GM19023 (cell line): ENCODE measurements at regions not wholly inside any gene's neighbourhood (a gene's known extent, or its start where the extent isn't known, plus 50 kb on each side); places are given as distances from the start of the nearest gene placed in this dataset.

Source experiments
- ATAC-seq: cut with Tn5 transposase; IDR thresholded peaks from one replicate; pipeline ENCODE4 v1.9.1; 2021; ENCODE audit warnings: mild to moderate bottlenecking, moderate library complexity; ENCODE audit not compliant: unreplicated experiment

- no peak for ATAC-seq
These were observed 127.8 kb downstream of the COPS8 start for GRCh38 chr2:237213315-237214022.

DNA sequence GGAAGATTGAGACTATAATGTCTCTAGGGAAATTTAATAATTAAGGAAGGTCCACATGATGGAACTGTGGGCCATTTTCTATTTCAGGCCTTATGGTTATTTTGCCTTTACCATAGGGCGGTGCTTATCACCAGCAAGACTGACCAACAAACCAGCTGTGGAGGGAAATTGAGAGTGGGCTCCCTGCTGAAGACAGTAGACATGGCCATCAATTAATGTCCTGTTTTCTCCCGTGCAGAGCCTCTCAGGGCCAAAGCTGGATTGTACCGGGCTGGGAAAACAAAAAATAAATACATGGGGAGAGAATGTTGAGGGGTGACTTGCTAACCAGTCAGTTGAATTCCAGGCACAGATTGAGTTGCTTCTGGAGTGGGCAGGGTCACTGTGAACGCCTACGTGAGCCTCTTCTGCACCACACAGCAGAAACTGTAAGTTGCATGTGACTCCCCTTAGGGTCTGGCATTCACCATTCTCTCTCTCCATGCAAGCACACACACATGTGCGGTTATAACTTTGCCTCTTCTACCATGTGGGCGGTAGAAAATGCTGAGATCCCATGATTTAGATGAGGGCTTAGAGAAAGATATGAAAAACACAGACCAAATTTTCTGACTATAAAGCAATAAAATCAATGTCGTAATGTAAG is 128.5 kb downstream of the COPS8 start:
- ATAC-seq = no peak

- no peak for ATAC-seq
These were observed 129.3 kb downstream of the COPS8 start for GRCh38 chr2:237214963-237215362.

DNA sequence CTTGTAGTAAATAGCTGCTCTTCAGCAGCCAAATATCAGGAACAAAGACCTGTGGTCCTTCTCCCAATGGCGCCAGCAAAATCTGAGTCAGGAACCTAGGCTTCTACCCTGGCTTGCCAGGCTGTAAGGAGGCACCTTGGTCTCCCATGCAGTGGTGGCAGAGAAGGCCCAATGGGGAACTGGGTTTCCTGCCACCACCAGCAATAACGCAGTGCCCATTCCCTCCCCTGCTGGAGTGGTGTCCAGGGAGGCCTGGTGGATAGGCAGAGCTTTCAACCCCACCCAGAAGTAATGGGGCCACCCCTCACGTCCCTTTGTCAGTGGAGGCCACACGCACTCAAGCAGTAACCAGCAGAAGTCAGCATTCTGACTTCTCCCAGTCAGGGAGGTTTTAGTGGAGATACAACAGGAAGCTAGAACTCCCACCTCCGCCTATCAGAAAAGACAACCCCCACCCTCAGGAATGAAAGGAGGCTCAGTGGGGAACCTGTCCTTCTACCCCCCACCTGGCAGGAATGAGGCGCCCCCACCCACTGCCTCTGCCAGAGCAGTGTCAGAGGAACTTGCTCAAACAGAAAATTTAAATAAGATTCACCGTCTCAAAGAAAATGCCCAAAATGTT is 132.4 kb downstream of the COPS8 start:
- ATAC-seq = no peak

DNA sequence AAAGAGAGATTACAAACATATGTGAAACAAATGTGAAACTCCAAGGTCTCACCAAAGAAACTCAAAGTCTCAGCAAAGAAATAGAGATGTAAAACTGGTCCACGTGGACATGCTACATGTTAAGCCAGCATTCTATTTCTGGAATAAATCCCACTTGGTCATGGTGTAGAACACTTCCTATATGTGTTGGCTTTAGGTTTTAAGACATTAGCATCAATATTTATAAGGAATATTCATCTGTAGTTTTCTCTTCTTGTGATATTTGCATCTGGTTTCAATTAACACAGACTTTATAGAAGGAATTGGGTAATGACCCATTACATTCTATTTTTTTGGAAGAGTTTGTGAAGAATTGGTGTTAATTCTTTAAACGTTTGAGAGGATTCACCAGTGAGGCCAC is 133.1 kb downstream of the COPS8 start:
- ATAC-seq = no peak

GRCh38 chr2:237219826-237220225 is 134.1 kb downstream of the COPS8 start:
- no peak for ATAC-seq

GRCh38 chr2:237221443-237221842 is 135.8 kb downstream of the COPS8 start:
- ATAC-seq = no peak

DNA sequence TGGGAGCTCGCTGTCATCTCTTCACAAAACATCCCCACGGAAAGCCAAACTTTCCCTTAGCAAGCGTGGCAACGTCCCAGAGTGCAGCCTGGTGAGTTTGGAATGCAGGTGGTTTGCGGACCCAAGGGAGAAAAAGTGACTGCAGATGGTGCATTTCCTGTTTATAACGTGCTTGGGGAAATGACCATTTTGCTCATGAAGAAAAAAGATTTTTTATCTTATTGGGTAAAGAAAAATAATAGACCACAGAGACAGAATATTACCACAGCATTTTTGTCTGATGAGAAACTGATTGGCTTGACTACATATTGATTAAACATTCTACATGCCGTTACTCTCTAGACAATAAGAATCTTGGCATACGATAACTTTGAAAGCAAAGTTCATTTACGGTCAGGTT is 136.5 kb downstream of the COPS8 start:
- ATAC-seq = no peak

DNA sequence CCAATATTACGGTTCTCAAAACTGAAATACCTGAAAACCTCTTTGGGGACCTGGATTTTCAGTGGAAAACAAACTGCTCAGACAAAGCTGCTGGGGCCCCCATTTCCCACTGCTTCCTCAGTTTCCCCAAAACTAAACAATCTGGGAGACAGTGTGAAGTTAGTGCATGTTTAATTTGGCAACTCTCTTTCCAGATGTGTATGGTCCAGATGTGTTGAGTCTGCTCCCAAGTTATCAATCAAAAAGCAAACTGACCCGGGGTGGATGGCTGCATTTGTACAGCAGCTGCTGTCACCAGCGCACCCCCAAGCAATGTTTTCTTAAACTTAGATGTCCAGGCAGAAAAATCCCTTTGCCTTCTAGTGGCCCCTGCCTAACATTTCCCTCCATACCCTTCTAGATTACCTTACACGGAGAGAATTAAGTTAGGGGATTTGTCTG is 136.9 kb downstream of the COPS8 start:
- ATAC-seq = no peak

DNA sequence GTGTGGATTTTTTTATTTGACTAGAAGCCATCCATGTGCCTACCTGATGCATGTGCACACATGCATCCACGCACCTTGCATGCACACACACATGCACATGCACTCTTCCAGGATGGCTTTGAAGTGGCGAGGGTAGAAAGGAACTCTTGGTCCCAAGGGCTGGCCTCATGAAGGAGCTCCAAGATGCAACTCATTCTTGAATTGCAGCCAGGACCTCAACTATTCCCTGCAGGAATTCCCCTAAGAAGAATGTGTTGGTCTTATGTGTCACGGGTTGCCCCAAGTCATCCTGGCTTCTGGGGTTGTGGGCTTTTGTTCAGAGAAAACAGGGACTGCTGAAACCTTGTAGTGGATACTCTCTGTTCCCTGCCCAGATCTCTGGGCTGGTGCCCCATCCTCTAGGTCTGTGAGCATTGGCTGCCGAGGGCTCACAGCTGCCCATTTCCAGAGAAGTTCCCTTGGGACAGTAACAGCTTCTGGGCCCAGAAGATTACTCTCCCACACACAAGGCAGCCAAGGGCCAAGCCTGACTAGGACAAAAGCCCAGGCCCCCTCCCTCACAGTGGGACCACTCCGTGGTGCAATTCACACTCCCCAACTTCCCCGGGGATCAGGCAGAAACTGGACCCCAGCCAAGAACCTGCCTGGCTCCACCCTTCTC is 137.6 kb downstream of the COPS8 start:
- ATAC-seq = no peak

DNA sequence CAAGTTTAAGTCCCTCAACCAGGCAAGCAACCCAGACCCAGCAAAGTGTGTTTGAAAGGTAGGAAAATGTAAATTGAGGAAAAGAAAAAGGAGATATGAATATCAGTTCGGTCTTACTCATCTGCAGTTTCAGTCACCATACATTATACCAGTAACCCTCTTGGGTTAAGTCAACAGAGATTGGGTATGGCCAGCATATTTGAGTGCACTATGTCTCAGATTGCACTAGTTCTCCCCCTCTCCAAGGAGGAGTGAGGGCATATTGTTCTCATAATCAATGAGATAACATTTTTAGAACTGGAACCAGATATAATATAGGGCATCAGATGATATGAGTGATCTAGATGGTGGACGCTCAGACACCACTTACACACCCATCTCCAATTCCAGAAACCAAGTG is 141.5 kb downstream of the COPS8 start:
- ATAC-seq = no peak

DNA sequence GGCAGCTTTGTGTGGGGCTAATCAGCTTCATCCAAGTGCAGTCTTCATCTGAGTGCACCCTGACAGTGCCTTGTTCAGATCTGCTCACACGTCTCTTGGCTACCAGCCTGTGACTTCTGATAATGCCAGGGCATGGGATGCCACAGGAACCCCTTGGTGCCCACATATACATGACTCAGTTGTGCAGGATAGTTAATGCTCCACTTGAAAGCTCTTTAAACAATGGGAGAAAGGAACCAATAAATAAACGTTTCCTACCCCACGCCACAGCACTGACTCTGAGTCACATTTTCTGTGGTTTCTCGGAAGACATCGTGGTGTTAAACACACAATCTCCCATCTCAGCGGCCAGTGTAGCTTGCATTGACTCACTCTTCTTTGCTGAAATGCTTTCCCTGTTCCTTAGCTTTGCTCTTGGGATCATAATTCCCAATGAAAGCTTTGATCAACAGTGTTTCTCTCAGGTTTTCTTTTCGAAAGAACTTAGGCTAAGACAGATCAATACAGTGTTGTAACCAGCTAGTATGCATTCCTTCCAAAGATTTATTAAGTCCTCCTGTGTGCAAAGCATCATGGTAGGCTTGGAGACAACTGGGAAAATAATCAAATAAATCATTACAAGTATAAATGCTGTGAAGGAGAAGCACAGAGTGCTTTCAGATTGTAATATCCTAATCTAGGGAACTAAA is 142.0 kb downstream of the COPS8 start:
- no peak for ATAC-seq

DNA sequence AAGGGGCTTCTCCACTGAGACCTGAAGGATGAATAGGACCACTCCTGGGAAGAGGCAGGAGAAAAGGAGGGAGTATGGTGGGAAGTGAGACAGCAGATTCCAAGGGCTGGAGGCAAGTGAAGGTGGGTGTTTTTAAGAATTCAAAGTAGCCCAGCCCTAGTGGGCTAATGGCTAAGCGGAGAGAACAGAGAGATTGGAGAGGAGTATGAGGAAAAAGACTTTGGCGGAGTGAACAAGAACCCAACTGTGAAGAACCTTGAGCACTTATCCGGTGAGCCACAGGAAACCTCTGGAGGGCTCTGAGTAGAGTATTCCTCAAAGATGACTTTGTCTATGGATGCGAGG is 142.6 kb downstream of the COPS8 start:
- ATAC-seq = no peak

GRCh38 chr2:237229905-237230304 is 144.2 kb downstream of the COPS8 start:
- no peak for ATAC-seq

DNA sequence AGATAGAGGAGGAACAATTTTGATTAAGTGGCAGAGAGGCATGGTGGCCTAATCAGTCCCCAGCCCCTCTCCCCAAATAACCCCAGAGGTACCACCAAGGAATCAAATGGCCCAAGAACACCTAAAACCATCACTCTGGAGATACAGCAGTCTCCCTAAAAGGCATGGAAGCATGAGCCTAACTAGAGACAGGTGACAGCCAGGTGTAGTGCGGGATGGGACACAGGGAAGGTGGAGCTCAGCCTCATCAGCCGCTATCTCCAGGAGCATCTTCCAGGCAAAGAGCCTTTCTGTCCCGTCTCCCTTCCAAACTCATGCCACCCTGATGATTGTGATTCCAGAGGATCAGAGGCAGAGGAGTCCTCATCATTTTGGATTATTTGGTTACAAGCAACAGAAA is 144.7 kb downstream of the COPS8 start:
- ATAC-seq = no peak

DNA sequence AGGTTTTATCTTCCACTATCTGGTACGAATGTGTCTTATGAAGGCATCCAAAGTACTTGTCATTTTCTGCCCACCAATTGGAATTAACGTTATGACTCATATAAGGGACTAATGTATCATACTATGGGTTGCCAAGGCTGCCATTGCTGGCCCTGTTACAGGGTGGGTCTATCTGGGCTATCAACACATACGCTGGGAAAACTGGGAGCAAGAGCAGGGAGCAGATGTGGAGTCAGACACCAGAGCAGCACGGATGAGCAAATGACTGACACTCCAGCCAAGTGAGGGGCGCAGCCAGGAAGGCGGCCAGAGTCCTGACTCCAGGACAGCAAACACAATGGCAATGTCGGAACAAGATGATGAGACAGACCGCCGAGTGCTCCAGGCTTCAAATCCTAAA is 145.9 kb downstream of the COPS8 start:
- ATAC-seq = no peak

- ATAC-seq = no peak
These were observed 146.5 kb downstream of the COPS8 start for GRCh38 chr2:237232166-237232565.

DNA sequence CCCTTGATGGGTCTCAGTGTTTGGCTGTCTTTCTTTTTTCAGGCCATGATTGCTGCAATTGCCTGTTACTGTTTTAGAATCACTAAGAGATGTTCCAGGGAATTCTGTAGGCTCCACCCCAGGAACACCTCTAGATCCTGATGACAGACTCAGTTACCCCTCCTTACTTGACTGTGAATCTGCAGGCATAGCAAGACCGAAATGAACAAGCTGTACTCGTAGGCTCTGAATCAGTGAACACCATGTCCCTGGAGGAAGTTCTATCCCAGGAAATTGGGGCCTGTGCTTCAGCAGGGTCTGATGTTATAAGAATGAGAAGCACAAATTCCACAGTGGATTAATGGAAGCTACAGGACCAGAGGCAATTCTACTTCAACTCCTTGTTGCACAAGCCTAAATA is 148.6 kb downstream of the COPS8 start:
- ATAC-seq = no peak

- ATAC-seq = no peak
These were observed 149.8 kb downstream of the COPS8 start for GRCh38 chr2:237235383-237236095.

DNA sequence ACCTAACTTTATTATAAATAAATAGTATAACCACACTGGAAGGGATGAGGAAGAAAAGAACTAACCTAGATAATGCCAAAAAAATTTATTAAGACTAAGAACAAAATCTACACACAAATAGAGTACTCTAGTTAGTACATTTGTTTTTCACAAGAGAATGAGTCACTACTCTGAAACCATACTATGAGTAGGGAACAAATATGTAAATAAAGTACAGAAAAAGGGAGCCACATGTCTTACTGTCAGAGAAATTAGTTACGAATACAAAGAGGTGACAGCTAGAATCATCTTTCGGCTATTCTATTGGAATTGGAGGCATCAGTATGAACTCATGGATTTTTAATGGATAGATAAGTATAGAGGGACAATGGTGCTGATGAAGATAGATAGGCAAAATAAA is 150.5 kb downstream of the COPS8 start:
- ATAC-seq = no peak

GRCh38 chr2:237238249-237238648 is 152.6 kb downstream of the COPS8 start:
- ATAC-seq = no peak
